HUES48 (cell line): ENCODE measurements at regions not wholly inside any gene's neighbourhood (a gene's known extent, or its start where the extent isn't known, plus 50 kb on each side); places are given as distances from the start of the nearest gene placed in this dataset.
"Not testable (repeated sequence)": the region's sequence is repeated elsewhere in the genome, so short reads cannot be mapped to it uniquely, and the experiment has no call there.

Experiments
- H3K27ac ChIP-seq: one replicate; pipeline ENCODE4 v1.7.0; 2013; ENCODE audit warnings: low read depth, low read length, inconsistent platforms
- H3K27me3 ChIP-seq: 2 replicates; pipeline ENCODE4 v1.6.1; 2013; ENCODE audit warnings: mild to moderate bottlenecking, low read length; ENCODE audit not compliant: control insufficient read depth, insufficient read depth
- H3K36me3 ChIP-seq: 2 replicates; pipeline ENCODE4 v1.6.1; 2013; ENCODE audit warnings: low read length; ENCODE audit not compliant: control insufficient read depth, insufficient read depth
- H3K4me1 ChIP-seq: 2 replicates; pipeline ENCODE4 v1.6.1; 2013; ENCODE audit warnings: mild to moderate bottlenecking, low read length; ENCODE audit not compliant: control insufficient read depth, insufficient read depth
- H3K4me3 ChIP-seq: 2 replicates; pipeline ENCODE4 v1.5.1; 2013; ENCODE audit warnings: mild to moderate bottlenecking, low read depth, low read length
- H3K9ac ChIP-seq: 2 replicates; pipeline ENCODE4 v1.6.1; 2013; ENCODE audit warnings: mild to moderate bottlenecking, low read depth, low read length, moderate library complexity
- H3K9me3 ChIP-seq: 2 replicates; pipeline ENCODE4 v1.6.1; 2013; ENCODE audit warnings: low read length; ENCODE audit not compliant: control insufficient read depth, insufficient read depth

DNA sequence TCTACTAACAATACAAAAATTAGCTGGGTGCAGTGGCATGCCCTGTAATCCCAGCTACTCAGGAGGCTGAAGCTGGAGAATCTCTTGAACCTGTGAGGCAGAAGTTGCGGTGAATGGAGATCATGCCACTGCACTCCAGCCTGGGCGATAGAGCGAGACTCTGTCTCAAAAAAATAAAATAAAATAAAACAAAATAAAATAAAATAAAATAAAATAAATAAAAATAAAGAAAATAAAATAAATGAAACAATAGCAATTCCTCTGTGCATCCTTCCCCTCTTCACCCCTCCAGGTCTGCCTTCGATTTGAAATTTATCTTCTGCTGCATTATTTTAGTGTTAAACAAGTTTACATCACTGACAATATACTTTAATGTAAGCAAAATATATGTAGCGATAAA is 63.0 kb upstream of the UXS1 start:
- no peaks in the 10 kb centered on the region for H3K4me1 ChIP-seq

DNA sequence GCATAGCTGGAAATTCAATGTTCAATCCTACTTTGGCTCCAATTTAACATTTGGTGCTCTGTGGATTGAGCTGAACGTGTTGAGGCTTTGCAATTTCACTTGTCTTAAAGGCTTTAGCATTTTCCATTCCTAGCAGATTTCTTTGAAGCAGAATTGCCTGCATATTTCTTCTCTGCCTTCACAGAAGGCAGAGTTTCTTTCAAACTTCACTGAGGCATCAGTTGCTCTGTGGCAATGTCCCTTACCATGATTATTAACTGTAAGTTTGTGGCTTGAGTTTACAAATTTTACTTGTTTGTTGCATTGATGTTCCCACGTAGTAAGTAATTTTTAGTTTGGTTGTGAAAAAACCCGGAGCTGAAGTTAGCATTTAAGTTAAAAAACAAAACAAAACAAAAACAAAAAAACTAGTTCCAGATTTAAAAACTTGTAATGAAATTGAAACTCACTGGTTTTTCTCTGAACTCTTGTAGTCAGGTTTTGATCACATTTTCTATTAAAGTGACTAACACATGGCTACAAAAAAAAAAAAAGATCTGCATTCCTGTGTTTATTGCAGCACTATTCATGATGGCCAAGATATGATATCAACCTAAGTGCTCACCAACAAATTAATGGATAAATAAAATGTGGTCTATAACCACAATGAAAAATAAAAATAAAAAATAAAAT is 55.2 kb upstream of the UXS1 start:
- H3K27ac ChIP-seq, H3K36me3 ChIP-seq, H3K27me3 ChIP-seq, H3K9ac ChIP-seq, H3K9me3 ChIP-seq, H3K4me3 ChIP-seq, H3K4me1 ChIP-seq: not testable (repeated sequence)

More for the DNA sequence above, 63.0 kb upstream of the UXS1 start:
- no peak overlapping the region for H3K4me3 ChIP-seq
- no peak overlapping the region for H3K9ac ChIP-seq
- no peaks in the 10 kb centered on the region for H3K27me3 ChIP-seq
- no peaks in the 10 kb centered on the region for H3K9me3 ChIP-seq
- no peak overlapping the region for H3K27ac ChIP-seq
- no peaks in the 10 kb centered on the region for H3K36me3 ChIP-seq

- H3K27me3 ChIP-seq, H3K36me3 ChIP-seq, H3K9ac ChIP-seq, H3K4me3 ChIP-seq, H3K9me3 ChIP-seq, H3K27ac ChIP-seq, H3K4me1 ChIP-seq: not testable (repeated sequence)
These were observed 54.5 kb upstream of the UXS1 start for GRCh38 chr2:106248548-106249151.
